HG03571 (cell line): ENCODE measurements at regions not wholly inside any gene's neighbourhood (a gene's known extent, or its start where the extent isn't known, plus 50 kb on each side); places are given as distances from the start of the nearest gene placed in this dataset.

Experiments used
- ATAC-seq: cut with Tn5 transposase; IDR thresholded peaks from one replicate; pipeline ENCODE4 v1.9.1; 2021; ENCODE audit not compliant: unreplicated experiment

DNA sequence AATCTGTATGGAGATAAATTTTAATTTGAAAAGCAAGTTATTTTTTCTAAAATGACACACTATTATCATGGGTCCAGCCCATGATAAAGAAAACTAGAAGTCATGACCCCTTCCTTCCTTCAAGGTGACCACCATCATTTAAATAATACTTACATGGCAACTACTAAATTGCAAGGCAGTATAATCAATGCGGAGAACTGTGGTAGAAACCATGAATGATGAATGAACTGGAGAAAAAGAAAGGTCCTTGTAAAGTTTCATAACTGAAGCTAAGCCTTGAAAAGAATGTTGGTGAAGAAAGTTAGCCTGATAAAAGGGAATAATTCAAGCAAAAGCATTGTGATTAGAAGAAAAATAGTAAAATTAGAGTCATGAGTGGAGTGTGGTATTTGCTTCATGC lies 222.9 kb upstream of the TBC1D5 start:
- no peak for ATAC-seq

- ATAC-seq = no peak
These were observed 221.7 kb upstream of the TBC1D5 start for GRCh38 chr3:17964108-17964507.

GRCh38 chr3:17955411-17955810 lies 213.0 kb upstream of the TBC1D5 start:
- ATAC-seq = no peak

DNA sequence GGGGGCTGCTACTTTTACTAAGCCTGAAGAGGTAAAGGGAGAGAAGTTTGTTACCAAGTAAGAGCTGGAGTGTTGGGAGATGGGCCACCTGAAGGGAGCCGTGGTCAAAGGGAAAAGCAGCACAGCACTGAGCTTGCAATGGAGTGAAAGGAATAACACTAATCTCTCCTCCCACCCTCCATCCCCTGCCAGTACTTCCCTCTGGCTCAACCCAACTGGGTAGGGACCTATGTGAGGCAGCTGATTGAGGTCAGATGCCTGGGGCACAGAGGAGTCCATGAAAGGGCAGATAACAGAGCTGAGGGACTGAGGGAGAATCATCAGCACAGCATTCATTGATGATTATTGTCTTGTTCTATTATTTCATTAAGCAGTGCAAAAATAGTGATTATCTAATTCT lies 212.4 kb upstream of the TBC1D5 start:
- ATAC-seq = no peak

DNA sequence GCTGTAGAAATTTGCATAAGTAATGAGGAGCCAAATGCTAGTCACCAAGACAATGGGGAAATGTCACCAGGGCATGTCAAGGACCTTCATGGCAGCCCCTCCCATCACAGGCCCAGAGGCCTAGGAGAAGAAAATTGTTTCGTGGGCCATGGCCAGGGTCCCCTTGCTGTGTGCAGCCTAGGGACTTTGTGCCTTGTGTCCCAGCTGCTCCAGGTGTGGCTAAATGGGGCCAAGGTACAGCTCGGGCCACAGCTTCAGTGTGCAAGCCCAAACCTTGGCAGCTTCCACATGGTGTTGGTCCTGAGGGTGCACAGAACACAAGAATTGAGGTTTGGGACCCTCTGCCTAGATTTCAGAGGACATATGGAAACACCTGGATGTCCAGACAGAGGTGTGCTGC lies 208.8 kb upstream of the TBC1D5 start:
- no peak for ATAC-seq

GRCh38 chr3:17949101-17949500 lies 206.7 kb upstream of the TBC1D5 start:
- no peak for ATAC-seq

- no peak for ATAC-seq
These were observed 205.4 kb upstream of the TBC1D5 start for GRCh38 chr3:17947833-17948232.

DNA sequence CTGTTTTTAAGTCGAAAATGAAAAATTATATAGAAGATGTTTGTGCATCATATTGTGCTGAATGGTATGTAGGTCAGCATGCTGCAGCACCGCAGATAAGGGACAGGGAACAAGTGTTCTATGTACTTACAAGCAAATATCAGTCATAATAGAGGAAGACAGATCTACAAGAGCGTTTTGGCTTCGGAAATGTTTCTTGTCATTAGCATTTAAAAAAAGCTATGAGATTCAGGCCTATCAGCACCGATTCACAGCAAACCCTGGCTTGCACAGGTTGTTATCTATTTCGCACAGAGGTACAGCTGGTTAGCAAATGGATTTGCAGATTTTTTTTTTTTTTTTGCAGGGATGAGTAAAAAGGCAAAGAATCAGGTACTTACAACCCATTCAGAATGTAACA lies 204.2 kb upstream of the TBC1D5 start:
- ATAC-seq = no peak

- no peak for ATAC-seq
These were observed 203.5 kb upstream of the TBC1D5 start for GRCh38 chr3:17945799-17946399.

- no peak for ATAC-seq
These were observed 202.8 kb upstream of the TBC1D5 start for GRCh38 chr3:17945018-17945798.

- no peak for ATAC-seq
These were observed 200.4 kb upstream of the TBC1D5 start for GRCh38 chr3:17942856-17943255.

- no peak for ATAC-seq
These were observed 199.3 kb upstream of the TBC1D5 start for GRCh38 chr3:17941766-17942165.

GRCh38 chr3:17941152-17941551 lies 198.7 kb upstream of the TBC1D5 start:
- no peak for ATAC-seq

DNA sequence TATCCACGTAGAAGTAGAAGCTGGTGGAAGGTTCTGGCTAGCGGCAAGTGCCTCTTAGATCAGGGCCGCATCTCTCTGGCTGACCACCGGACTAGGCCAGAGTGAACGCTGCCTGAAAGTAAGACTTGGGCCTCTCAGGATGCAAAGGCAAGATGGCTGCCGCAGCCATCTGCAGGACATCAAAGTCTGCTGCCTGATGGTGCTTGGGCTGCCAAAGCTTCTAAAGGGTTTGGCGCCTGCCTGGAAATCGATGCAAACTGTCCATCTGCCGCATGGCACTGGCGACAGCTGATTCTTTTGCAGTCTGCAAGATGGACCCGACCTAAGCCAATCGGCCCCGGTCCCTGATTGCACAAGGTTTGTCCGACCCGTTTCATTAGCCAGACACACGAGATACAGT lies 196.7 kb upstream of the TBC1D5 start:
- no peak for ATAC-seq

GRCh38 chr3:17938313-17938712 lies 195.9 kb upstream of the TBC1D5 start:
- no peak for ATAC-seq

GRCh38 chr3:17936736-17937480 lies 194.5 kb upstream of the TBC1D5 start:
- no peak for ATAC-seq

DNA sequence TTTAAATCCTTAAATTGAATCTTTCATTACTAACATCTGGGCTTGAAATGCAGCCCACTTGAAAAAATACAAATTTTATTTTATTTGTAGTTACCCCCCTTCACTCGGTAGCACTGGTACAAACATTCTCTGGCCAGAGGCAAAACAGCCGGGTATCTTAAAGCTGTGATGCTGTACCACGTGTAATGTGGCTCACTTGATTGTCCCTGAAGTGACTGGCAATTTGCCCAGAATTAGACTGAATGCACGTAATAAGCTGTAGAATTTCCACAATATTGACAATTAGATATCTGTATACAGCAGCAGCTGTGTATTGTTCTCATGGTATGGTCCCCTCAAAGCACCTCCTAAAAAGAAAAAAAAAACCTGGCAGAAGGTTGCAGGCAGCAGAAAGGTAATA lies 192.8 kb upstream of the TBC1D5 start:
- ATAC-seq = no peak

DNA sequence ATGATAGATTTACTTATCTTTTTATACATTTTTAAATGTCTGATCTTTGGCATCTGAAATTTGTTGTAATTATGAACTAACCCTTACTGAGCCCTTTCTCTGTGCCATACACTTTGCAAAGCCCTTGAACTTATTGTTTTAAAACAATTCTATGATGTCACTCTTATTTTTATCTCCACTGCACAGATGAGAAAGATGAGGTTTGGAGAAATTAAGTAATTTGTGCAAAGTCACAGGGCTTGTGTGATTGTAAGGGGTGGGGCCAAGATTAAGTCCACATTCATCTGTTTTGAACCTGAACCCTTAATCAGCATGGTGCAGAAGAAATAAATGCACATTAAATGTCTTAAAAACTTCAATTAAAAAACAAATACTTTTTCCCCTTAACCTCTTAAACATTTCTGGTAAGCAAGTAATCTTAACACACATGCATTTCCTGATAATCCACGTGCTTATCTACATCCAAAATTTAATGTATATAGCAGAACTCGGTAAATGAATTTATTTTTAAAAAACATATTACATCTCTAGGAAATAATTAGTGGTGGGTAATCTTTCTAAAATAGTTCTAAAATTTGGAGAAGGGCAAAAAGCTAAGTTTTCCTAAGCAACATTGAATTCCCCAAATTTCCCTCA lies 189.8 kb upstream of the TBC1D5 start:
- ATAC-seq = no peak

- no peak for ATAC-seq
These were observed 188.7 kb upstream of the TBC1D5 start for GRCh38 chr3:17931131-17931530.

GRCh38 chr3:17928502-17929145 lies 186.2 kb upstream of the TBC1D5 start:
- no peak for ATAC-seq

DNA sequence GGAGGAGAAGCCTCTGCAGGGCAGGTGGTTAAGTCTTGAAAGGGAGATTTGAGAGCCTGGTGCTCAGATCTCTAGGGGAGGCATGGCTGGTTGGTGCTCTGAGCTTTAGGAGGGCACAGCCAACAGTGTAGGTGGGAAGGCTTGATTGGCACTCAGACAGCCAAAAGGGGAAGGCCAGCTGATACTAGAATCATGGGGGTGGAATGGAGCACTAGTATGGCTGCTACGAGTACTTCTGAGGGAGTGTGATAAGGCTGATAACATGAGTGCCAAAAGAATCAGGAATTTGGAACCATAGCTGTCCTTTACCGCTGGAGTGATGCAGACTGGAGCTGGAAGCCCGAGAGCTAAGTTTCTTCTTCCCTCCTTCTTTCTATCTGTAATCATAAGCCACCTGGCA lies 184.6 kb upstream of the TBC1D5 start:
- no peak for ATAC-seq
